GM19452 (cell line): ENCODE measurements at regions not wholly inside any gene's neighbourhood (a gene's known extent, or its start where the extent isn't known, plus 50 kb on each side); places are given as distances from the start of the nearest gene placed in this dataset.
A peak's percentile ranks its signal among the peaks of the same experiment; 100 is the strongest.

Experiments
- ATAC-seq: cut with Tn5 transposase; IDR thresholded peaks from one replicate; pipeline ENCODE4 v1.9.1; 2021; ENCODE audit not compliant: unreplicated experiment

DNA sequence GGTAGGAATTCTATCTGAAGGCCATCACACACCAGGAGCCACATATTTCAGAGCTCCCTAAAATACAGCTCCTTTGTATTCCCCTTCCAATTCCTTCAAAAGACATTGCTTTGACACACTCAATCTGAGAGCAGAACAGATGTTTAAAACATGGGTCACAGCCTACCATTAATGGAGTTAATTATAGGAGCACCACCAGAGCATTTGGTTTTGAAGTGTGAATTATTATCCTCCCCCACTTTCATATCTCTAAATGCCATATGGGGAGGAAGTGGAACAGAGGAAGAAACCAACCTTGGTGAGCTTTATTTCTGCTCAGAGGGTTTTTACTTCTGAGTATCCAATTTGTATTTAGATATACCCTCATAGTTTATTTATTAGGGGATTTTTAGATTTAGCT is 50.7 kb upstream of the TNFRSF21 start:
- ATAC-seq: peak; percentile 52

DNA sequence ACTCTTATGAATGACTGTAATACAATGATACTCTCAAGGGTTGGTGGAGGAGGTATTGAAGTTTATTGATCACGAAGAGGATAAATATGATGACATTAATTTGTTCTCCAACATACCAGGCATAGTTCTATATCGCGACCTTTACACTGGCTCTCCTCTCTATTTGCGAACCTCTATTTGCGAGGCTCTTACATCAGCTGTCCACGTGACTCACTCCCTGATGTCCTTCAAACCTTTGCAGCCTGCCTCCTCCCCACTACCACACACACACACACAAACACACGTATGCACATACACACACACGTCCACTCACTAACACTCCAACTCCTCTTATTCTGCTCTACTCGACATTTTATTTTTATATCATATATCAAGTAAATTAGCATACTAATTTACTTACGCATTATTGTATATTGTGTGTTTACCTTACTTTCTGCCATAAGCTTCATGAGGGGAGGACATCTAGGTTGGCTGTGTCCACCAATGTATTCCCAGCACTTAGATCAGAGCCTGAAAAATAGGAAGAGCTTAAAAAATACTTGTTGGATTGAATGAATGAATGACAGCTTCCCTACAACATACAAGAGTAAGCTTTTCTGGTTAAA is 53.3 kb upstream of the TNFRSF21 start:
- no peak for ATAC-seq

GRCh38 chr6:47363736-47364135 is 54.0 kb upstream of the TNFRSF21 start:
- no peak for ATAC-seq

DNA sequence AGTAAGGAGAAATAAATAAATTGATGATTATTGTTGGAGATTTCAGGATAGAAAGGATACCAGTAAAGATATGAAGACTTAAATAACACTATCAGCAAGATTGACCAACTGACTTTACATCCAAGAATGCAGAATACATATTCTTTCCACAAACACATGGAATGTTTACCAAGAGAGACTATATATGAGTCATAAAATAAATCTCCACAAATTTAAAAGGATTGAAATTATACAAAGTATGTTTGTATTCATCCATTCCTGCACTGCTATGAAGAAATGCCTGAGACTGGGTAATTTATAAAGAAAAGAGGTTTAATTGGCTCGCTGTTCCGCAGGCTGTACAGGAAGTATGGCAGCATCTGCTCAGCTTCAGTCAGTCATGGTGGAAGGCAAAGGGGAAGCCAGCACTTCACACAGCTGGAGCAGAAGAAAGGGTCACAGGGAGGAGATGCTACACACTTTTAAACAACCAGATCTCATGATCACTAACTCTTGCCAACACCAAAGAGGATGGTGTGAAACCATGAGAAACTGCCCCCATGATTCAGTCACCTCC is 56.7 kb upstream of the TNFRSF21 start:
- no peak for ATAC-seq

GRCh38 chr6:47371139-47371869 is 61.6 kb upstream of the TNFRSF21 start:
- ATAC-seq: no peak

DNA sequence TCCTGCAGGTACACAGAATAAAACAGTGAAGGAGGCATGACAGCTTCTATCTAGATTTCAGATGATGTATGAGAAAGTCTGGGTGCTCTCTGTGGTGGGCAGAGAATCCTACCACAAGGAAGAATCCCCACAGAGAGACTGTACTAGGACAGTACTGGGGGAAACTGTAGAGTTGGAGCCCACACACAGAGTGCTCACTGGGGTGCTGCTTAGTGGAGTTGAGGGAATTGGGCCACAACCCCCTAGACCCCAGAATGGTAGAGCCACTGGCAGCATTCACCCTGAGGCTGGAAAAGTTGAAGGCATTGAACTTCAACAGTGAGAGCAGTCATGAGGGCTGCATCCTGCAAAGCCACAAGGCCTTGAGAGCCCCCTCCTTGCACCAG is 62.2 kb upstream of the TNFRSF21 start:
- ATAC-seq: no peak

DNA sequence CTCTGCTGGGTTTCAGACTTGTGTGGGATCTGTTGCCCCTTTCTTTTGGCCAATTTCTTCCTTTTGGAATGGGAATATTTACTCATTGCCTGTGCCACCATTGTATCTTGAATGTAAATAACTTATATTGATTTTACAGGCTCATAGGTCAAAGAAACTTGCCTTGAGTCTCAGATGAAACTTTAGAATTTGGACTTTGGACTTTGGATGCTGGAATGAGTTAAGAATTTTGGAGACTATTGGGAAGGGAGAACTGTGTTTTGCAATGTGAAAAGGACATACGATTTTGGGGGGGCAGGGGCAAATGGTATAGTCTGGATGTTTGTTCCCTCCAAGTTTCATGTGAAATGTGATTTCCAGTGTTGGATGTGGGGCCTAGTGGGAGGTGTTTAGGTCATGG is 62.6 kb upstream of the TNFRSF21 start:
- no peak for ATAC-seq

- ATAC-seq: no peak
These were observed 65.7 kb upstream of the TNFRSF21 start for GRCh38 chr6:47375426-47375825.

- peak; percentile 76 for ATAC-seq
These were observed 67.2 kb upstream of the TNFRSF21 start for GRCh38 chr6:47376930-47377329.

DNA sequence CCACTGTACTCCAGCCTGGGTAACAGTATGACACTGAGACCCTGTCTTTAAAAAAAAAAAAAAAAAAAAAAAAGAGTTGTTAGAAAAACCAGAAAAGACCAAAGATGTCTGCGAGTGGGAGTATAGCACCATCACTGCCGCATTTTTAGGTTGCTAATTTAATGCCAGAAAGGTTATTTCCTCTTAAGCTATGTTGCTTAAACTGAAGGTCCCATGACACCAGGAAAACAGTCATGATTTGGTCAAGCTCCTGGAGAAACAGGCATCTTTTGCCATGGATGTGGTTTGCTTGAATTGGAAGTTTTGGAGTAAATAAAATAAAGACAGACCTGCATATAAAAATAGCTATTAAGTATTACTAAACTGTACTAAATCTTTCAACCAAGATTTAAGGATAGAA is 68.3 kb upstream of the TNFRSF21 start:
- no peak for ATAC-seq

DNA sequence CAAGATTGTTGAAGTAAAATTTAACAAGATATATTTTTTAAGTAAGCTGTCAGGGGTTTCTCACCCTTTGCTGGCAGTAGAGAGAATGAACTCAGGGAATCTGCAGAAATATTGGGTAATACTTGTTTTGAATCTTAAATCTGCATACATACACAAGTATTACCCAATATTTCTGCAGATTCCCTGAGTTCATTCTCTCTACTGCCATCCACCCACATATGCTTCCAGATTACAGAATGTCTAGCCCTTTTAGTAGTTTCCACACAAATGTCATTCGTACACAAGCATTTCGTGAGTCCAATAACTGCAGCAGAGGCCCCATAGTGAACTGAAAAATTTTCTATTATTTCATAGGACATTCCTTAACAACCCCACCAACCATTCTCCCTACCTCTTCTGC is 69.6 kb upstream of the TNFRSF21 start:
- no peak for ATAC-seq

- ATAC-seq: no peak
These were observed 70.5 kb upstream of the TNFRSF21 start for GRCh38 chr6:47380251-47380650.

DNA sequence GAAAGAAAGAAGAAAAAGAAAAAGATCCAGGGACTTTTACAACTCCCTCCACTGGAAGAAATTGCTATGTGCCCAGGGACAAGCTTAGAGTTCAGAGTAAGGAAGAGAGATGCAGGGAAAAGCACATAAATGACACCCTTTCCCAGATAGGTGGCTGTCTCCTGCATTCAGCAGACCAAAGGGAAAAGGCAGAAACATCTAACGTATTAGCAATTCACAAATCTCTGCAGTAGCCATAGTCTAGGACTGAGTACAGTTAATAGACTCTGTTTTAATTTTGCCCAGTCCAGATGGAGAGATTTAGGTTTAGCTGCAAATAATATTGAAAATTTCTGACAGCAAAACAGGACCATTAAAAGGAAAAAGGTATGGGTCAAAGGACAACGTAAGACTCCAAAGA is 71.3 kb upstream of the TNFRSF21 start:
- no peak for ATAC-seq

- ATAC-seq: no peak
These were observed 73.7 kb upstream of the TNFRSF21 start for GRCh38 chr6:47383360-47383759.

GRCh38 chr6:47391675-47392074 is 82.0 kb upstream of the TNFRSF21 start:
- no peak for ATAC-seq

DNA sequence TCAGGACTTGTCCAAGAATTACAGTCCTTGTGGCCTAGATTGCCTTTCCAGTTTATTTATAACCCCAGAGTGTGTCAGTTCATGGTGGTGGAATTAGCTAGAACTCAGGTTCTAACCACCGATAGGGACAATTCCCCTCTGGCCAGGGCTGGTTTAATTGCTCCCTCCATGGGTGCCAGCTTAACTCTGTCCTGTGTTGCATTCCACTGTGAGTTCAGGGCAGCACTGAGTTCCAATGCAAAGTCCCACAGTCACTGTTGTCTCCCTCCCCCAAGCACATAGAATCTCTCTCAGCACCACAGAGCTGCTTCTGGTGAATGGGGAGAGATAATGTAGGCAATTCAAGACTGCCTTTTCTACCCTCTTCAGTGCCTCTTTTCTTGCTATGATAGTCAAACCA is 82.5 kb upstream of the TNFRSF21 start:
- ATAC-seq: no peak

DNA sequence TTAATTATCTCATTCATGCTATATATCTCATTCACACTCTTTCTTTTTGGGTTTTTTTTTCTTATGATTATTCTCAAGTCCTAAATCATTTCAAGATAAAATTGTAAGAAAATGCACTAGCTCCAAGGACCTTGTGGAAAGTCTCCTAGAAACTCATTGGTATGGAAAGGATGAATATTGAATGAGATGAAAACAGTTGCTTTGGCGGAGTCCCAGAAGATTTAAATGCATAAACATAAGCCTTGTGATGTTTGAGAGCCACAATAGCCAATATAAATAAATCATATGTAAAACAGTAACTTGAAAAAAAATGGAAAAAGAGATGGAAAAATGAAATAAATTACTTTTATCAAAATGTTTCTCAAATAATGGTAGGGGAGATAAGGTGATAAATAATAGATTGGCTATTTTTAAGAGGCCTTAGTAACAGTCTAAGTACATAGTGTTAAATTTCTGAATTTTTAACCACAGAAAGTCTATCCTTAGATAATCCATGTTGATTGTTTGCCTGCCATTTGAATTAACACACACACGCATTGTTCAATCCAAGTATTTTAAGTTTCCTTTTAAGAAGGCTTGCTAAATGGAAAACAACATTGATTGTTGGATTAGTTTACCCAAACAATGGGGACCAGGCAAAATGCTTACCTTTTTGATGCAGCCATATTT is 81.1 kb upstream of the CD2AP start:
- no peak for ATAC-seq

GRCh38 chr6:47400581-47400980 is 77.0 kb upstream of the CD2AP start:
- ATAC-seq: no peak

- no peak for ATAC-seq
These were observed 75.5 kb upstream of the CD2AP start for GRCh38 chr6:47402081-47402480.

DNA sequence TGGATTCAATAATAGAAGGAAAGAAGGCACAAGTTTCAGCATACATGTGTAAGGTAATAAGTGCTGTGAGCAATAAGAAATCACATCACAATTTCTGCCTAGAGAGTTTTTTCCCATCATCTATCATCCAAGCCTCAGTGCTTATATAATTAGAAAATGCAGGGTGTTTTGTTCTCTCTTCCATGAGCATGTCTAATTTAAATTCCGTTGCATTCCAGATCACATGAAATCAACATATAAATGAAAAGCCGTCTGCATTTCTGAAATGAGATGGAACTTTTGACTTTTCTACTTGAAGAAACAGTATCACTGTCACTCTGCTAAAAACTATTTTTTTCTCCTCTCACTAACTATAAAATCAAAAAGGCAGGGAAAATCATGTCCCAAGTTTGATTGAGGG is 74.5 kb upstream of the CD2AP start:
- no peak for ATAC-seq

DNA sequence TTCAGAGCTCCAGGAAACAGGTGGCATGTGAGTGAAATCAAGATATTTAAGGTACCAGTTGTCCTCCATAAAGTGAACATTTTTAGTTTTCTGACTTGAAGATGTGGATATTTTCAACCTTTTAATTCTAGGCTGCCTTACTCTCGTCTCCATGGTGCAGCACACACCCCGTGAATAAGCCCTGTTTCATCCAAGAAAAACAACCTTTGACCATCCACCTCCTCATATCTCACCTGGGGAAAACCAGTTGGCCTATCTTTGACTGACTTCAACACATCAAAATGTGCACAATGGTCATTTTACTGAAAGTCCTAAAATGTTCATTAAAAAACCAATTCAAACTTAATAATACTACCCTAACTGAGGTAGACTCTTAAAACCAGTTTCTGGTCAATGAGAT is 73.8 kb upstream of the CD2AP start:
- no peak for ATAC-seq

DNA sequence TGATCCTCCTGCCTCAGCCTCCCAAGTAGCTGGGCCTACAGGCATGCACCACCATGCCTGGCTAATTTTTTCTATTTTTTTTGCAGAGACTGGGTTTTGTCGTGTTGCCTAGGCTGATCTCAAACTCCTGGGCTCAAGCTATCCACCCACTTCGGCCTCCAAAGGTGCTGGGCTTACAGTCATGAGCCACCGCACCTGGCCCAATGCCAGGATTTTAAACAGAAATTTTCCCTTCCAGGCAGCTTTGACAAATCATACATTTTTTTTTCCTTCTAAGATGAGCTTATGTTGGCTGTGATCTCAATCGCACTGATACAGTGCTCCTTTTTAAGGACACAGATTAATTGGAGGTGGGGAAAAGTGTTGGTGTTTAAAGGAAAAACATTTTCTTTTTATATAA is 73.2 kb upstream of the CD2AP start:
- no peak for ATAC-seq
